ENCODE measurements at regions not wholly inside any gene's neighbourhood (a gene's known extent, or its start where the extent isn't known, plus 50 kb on each side); places are given as distances from the start of the nearest gene placed in this dataset.

GRCh38 chr14:101196795-101197590 lies 293.5 kb upstream of the RTL1 start (continued):
- TF ChIP-seq ARNT2 (CRISPR knock-in tag; IDR thresholded peaks at IDR 0.05; ENCODE audit: low read depth) (no peak), ADNP (CRISPR knock-in tag; IDR thresholded peaks at IDR 0.05) (no peak), ZFX (CRISPR knock-in tag; IDR thresholded peaks at IDR 0.05; ENCODE audit: low read depth) (no peak), ZFP91 (CRISPR knock-in tag; IDR thresholded peaks at IDR 0.05; ENCODE audit: borderline replicate concordance) (no peak), ZMYM3 (CRISPR knock-in tag; IDR thresholded peaks at IDR 0.05) (no peak)

DNA sequence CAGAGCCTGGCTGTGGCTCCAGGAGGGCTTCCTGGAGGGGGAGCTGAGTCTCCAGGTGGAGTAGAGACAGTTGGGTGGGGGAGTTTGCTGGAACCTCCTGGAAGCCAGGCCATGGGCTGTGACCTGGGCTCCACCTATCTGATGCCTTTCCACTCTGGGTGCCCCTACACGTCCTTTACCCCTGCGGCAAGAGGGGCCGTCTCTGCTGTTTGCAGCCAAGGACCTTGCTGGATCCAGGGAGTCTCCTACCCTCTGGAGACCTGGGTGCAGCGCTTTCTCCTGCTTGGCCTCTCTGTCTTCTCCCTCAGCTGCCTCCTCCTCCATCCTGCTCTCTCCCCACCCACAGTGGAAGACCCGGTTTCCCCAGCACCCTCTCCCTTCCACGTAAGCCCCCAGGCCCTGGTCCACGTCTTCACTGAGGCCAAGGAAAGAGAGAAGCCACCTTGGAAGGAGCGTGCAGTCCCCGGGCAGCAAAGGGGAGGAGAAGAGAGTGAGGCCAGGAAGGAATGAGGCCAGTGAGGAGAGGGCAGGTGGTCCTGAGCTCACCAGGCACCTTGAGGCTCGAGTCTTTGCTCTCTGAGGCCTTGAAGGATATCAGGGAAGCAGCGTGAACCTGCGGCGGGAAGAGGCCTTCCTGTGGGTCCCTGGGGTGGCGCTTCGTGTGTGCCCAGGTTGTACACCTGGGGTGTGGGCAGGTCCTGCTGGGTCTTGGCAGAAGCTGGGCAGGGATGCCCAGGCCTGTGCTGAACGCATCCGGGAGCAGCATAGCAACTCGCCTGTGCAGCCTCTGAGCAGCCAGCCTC lies 294.3 kb upstream of the RTL1 start:
- Histone ChIP-seq H2AFZ (ENCODE audit: low read length) (no peak overlapping the region), H3K9ac (ENCODE audit: insufficient read depth, low read depth, low read length) (no peak overlapping the region), H3K79me2 (ENCODE audit: insufficient read depth, low read length) (no peaks in the 10 kb centered on the region), H3K4me3 (replicated peaks in 1 of 3; ENCODE audit: insufficient read depth in 1 of 3, low read depth in 2 of 3, low read length in 3 of 3) (no peak overlapping the region), H3K9me3 (ENCODE audit: low read length) (no peaks in the 10 kb centered on the region), H3K4me2 (ENCODE audit: low read depth, low read length) (no peak overlapping the region), H3K36me3 (replicated peaks in 1 of 2; ENCODE audit: control insufficient read depth in 1 of 2, insufficient read depth in 2 of 2, low read length in 2 of 2) (no peaks in the 10 kb centered on the region), H3K27ac (ENCODE audit: extremely low read length, insufficient read depth, low read length) (no peak overlapping the region), H4K20me1 (ENCODE audit: insufficient read depth, low read length) (no peaks in the 10 kb centered on the region), H3K27me3 (ENCODE audit: control insufficient read depth in 1 of 2, insufficient read depth in 2 of 2, low read length in 2 of 2) (peaks cover 10 to 41% of the 10 kb centered on the region in 2 experiments), H3K4me1 (ENCODE audit: insufficient read depth, low read length) (no peaks in the 10 kb centered on the region)
- FAIRE-seq (no peak), DNase-seq (ENCODE audit: low spot score) (no peak), ATAC-seq (no peak)
- ChIA-PET POLR2A (no interaction called here), CTCF (ENCODE audit: low intra/inter-chr PET ratio, low total read pairs) (no interaction called here)
- WGBS (ENCODE audit: low lambda C conversion rate), result 39% methylated on average over 11 of the region's 18 CpGs
- TF ChIP-seq STAT5B (CRISPR knock-in tag; IDR thresholded peaks at IDR 0.05), result no peak
- TF ChIP-seq ZMAT3 (CRISPR knock-in tag; conservative IDR thresholded peaks at IDR 0.05), result no peak
- TF ChIP-seq TAF1 (CRISPR knock-in tag; IDR thresholded peaks at IDR 0.05), result no peak
- TF ChIP-seq ZFP62 (CRISPR knock-in tag; IDR thresholded peaks at IDR 0.05), result no peak
- no TSS peak for BruUV-seq (replicated peaks)
- in situ Hi-C loops (cut with HindIII; ENCODE audit: extremely low pct_ligation_motif_present, low pct_unique_long_range_greater_than_20kb) (no loop called here), intact Hi-C loops (cut with micrococcal nuclease; ENCODE audit: unreplicated experiment) (no loop called here)
